Upper lobe of left lung (tissue), 6 donors: ENCODE measurements at regions not wholly inside any gene's neighbourhood (a gene's known extent, or its start where the extent isn't known, plus 50 kb on each side); places are given as distances from the start of the nearest gene placed in this dataset.
"Not testable (repeated sequence)": the region's sequence is repeated elsewhere in the genome, so short reads cannot be mapped to it uniquely, and the experiment has no call there.

ENCODE experiments used
- ATAC-seq, 2 donors: fragments of 200-7000 bp; cut with Tn5 transposase; one replicate each; pipeline ENCODE4 v1.9.1; 2022; ENCODE audit warnings: mild to moderate bottlenecking in 2 of 2, moderate library complexity in 2 of 2; ENCODE audit not compliant: low FRiP score in 2 of 2
- DNase-seq, 2 donors: peaks; one replicate each; pipeline ENCODE4 v3.0.0-alpha.2; 2019 to 2020
- H3K27ac ChIP-seq, 4 donors: fragments of 200-600 bp; sonication (generic); one replicate each; pipeline ENCODE4 v1.5.1; 2016 to 2019
- H3K27me3 ChIP-seq, 4 donors: fragments of 200-600 bp; sonication (generic); one replicate each; pipeline ENCODE4 v1.5.1; 2017 to 2019
- H3K36me3 ChIP-seq, 4 donors: fragments of 200-600 bp; sonication (generic); one replicate each; pipeline ENCODE4 v1.5.1; 2016 to 2019
- H3K4me1 ChIP-seq, 4 donors: fragments of 200-600 bp; sonication (generic); one replicate each; pipeline ENCODE4 v1.5.1; 2018 to 2019
- H3K4me3 ChIP-seq, 4 donors: fragments of 200-600 bp; sonication (generic); one replicate each; pipeline ENCODE4 v1.5.1; 2017 to 2019; ENCODE audit warnings: mild to moderate bottlenecking in 2 of 4, moderate library complexity in 1 of 4
- H3K9me3 ChIP-seq, 4 donors: fragments of 200-600 bp; sonication (generic); one replicate each; pipeline ENCODE4 v1.5.1; 2018 to 2019
- EP300 ChIP-seq, 4 donors: sonication (generic); formaldehyde crosslinking; IDR thresholded peaks; one replicate each; pipeline ENCODE4 v1.5.1; 2017; ENCODE audit warnings: antibody characterized with exemption in 4 of 4, control low read depth in 2 of 4
- POLR2A ChIP-seq, 4 donors: fragments of 450-650 bp; IDR thresholded peaks; one replicate each; pipeline ENCODE4 v1.5.1; 2016 to 2017; ENCODE audit warnings: antibody characterized with exemption in 4 of 4, mild to moderate bottlenecking in 2 of 4
- POLR2AphosphoS5 ChIP-seq, 2 donors: sonication (generic); formaldehyde crosslinking; IDR thresholded peaks; one replicate each; pipeline ENCODE4 v1.5.1; 2017; ENCODE audit warnings: antibody characterized with exemption in 2 of 2
- WGBS, 2 donors: methylation state at CpG; one replicate each; pipeline ENCODE4 v1.1.5; 2017 to 2018; 5-methylcytosine and 5-hydroxymethylcytosine counted together
- TF ChIP-seq, protein P1 (sequence below), 6 experiments: fragments of 450-650 bp in 4 of 6; fragments of 200-600 bp in 2 of 6; sonication (generic) in 2 of 6; IDR thresholded peaks; one replicate each; pipeline ENCODE4 v1.5.1; 2016 to 2019; ENCODE audit warnings: antibody characterized with exemption in 6 of 6
- donor health status: DM: no; HTN: no; CAD: no; lungs with moderate emphysema.
- donor health status: DM: no; HTN: yes; CAD: no; lungs with severe emphysema.

- DNase-seq (no peak), ATAC-seq (peak in 1 of 2 donors; percentile 28)
- Histone ChIP-seq H3K4me3 (no peak overlapping the region), H3K4me1 (peaks cover 0 to 3% (median 0%) of the 10 kb centered on the region in 4 donors), H3K27ac (no peak overlapping the region), H3K27me3 (no peaks in the 10 kb centered on the region), H3K36me3 (no peaks in the 10 kb centered on the region), H3K9me3 (peaks cover 0 to 33% (median 10%) of the 10 kb centered on the region in 4 donors)
- WGBS, 2 donors = 73 to 76% methylated on average over 11 of the region's 12 CpGs
- no peak for TF ChIP-seq POLR2A (IDR thresholded peaks at IDR 0.05)
- TF ChIP-seq EP300 (IDR thresholded peaks at IDR 0.05) = no peak
- TF ChIP-seq, protein P1, sequence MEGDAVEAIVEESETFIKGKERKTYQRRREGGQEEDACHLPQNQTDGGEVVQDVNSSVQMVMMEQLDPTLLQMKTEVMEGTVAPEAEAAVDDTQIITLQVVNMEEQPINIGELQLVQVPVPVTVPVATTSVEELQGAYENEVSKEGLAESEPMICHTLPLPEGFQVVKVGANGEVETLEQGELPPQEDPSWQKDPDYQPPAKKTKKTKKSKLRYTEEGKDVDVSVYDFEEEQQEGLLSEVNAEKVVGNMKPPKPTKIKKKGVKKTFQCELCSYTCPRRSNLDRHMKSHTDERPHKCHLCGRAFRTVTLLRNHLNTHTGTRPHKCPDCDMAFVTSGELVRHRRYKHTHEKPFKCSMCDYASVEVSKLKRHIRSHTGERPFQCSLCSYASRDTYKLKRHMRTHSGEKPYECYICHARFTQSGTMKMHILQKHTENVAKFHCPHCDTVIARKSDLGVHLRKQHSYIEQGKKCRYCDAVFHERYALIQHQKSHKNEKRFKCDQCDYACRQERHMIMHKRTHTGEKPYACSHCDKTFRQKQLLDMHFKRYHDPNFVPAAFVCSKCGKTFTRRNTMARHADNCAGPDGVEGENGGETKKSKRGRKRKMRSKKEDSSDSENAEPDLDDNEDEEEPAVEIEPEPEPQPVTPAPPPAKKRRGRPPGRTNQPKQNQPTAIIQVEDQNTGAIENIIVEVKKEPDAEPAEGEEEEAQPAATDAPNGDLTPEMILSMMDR (IDR thresholded peaks at IDR 0.05) = no peak
- TF ChIP-seq POLR2AphosphoS5 (IDR thresholded peaks at IDR 0.05) = no peak
Measured at GRCh38 chr14:105939810-105940508, 413.6 kb downstream of the TMEM121 start.

DNA sequence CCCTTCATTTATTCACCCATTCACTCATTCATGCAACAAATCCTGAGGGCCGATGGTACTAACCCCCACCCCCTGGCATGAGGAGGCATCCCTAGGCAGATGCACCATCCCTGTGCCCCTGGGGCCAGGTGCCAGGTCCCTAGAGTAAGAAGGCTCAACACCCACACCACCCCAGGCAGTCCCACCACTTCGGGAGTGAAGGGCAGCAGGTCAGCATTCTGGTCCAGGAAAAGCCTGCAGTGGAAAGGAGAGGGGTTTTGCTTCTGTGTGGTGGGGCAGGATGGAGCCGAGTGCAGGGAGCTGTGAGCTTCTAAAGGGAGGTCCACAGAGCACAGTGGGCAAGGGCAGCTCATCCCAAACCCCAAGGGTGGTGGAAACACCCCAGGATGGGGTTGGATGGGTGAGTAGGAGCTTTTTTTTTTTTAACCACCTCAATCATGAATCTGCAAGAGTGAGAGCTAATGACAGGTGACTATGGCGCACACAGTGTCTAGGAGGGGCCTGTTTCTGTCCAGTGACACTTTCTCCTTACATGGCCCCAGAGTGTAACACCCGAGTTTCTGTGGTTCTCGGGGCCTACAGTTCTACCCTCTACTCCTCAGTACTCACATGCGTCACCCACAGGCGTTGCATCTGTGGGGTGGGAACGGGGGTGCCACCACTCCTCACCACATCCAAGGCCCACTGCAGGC is 414.3 kb downstream of the TMEM121 start:
- Histone ChIP-seq H3K4me1 (peaks cover 0 to 6% (median 0%) of the 10 kb centered on the region in 4 donors), H3K27me3 (no peaks in the 10 kb centered on the region), H3K9me3 (peaks cover 0 to 29% (median 6%) of the 10 kb centered on the region in 4 donors), H3K27ac (no peak overlapping the region), H3K4me3 (no peak overlapping the region), H3K36me3 (no peaks in the 10 kb centered on the region)
- ATAC-seq = no peak
- DNase-seq = no peak
- TF ChIP-seq POLR2AphosphoS5 (IDR thresholded peaks at IDR 0.05) (no peak), EP300 (IDR thresholded peaks at IDR 0.05) (no peak), POLR2A (IDR thresholded peaks at IDR 0.05) (no peak)
- TF ChIP-seq, protein P1 (IDR thresholded peaks at IDR 0.05) = no peak
- WGBS, 2 donors = 77 to 87% methylated on average over 8 to 9 of the region's 9 CpGs

- H3K27me3 ChIP-seq = no peaks in the 10 kb centered on the region
- WGBS, 2 donors = 87 to 88% methylated on average over 14 to 24 of the region's 24 CpGs
- DNase-seq (no peak), ATAC-seq (no peak)
- H3K4me1 ChIP-seq = peaks cover 0 to 6% (median 0%) of the 10 kb centered on the region in 4 donors
- no peak overlapping the region for H3K27ac ChIP-seq
- H3K9me3 ChIP-seq = peaks cover 0 to 25% (median 6%) of the 10 kb centered on the region in 4 donors
- TF ChIP-seq EP300 (IDR thresholded peaks at IDR 0.05) (no peak), POLR2AphosphoS5 (IDR thresholded peaks at IDR 0.05) (no peak), POLR2A (IDR thresholded peaks at IDR 0.05) (no peak)
- TF ChIP-seq, protein P1 (IDR thresholded peaks at IDR 0.05) = no peak
- no peaks in the 10 kb centered on the region for H3K36me3 ChIP-seq
- no peak overlapping the region for H3K4me3 ChIP-seq
Measured at GRCh38 chr14:105941226-105942166, 415.1 kb downstream of the TMEM121 start.

DNA sequence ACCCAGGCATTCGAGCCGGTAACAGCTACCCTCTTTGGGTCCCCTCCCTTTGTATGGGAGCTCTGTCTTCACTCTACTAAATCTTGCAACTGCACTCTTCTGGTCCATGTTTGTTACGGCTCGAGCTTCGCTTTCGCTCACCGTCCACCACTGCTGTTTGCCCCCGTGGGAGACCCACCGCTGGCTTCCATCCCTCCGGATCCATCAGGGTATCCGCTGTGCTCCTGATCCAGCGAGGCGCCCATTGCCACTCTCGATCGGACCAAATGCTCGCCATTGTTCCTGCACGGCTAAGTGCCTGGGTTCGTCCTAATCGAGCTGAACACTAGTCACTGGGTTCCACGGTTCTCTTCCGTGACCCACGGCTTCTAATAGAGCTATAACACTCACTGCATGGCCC is 416.3 kb downstream of the TMEM121 start:
- not testable (repeated sequence) for H3K4me1 ChIP-seq, H3K4me3 ChIP-seq, DNase-seq, H3K27me3 ChIP-seq, H3K36me3 ChIP-seq, ATAC-seq, H3K27ac ChIP-seq
- 88 to 90% methylated on average over 22 of the region's 22 CpGs for WGBS, 2 donors
- peaks cover 0 to 19% (median 6%) of the 10 kb centered on the region in 4 donors for H3K9me3 ChIP-seq
